T-helper 1 cell treated with Interleukin-12 subunit alpha and Interleukin-12 subunit beta and Interleukin-4 antibody, amounts not matched to agents 30 μg/mL and 1 μg/mL, for 36 hours (primary cell): ENCODE measurements at regions not wholly inside any gene's neighbourhood (a gene's known extent, or its start where the extent isn't known, plus 50 kb on each side); places are given as distances from the start of the nearest gene placed in this dataset.
"Not testable (repeated sequence)": the region's sequence is repeated elsewhere in the genome, so short reads cannot be mapped to it uniquely, and the experiment has no call there.

Experiments used
- H3K27ac Mint-ChIP-seq: one replicate; pipeline ENCODE4 v1.8.0; 2021; ENCODE audit warnings: mild to moderate bottlenecking, mixed read lengths
- H3K27me3 Mint-ChIP-seq: one replicate; pipeline ENCODE4 v1.8.0; 2021; ENCODE audit warnings: low read depth, mixed read lengths
- H3K36me3 Mint-ChIP-seq: one replicate; pipeline ENCODE4 v1.8.0; 2021; ENCODE audit warnings: low read depth, mixed read lengths
- H3K4me1 Mint-ChIP-seq: one replicate; pipeline ENCODE4 v1.8.0; 2021; ENCODE audit warnings: low read depth, mixed read lengths
- H3K4me3 Mint-ChIP-seq: one replicate; pipeline ENCODE4 v1.8.0; 2021; ENCODE audit warnings: mild to moderate bottlenecking, moderate library complexity, mixed read lengths
- H3K9me3 Mint-ChIP-seq: one replicate; pipeline ENCODE4 v1.8.0; 2021; ENCODE audit warnings: mixed read lengths

DNA sequence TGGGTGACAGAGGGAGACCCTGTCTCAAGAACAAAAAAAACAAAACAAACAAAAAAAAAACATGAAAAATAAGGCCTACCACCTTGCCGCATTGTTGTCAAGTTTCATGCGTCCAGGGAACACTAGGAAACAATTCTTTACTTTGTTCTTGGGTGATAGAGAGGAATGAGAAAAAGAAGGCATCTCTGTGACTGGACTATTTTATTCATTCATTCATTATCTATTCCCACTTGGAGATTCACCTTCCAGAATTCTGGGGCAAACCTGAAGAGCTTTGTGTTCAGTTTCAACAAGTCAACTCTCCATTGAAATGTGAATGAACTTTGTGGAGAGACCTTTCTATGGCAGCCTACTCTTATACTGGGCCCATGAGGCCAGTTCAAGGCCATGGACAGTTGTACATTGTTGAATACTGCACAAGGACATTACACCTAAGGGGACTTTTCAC is 88.5 kb upstream of the NDUFV2 start:
- no peak overlapping the region for H3K4me3 Mint-ChIP-seq
- H3K4me1 Mint-ChIP-seq, result peaks cover 11% of the 10 kb centered on the region
- H3K9me3 Mint-ChIP-seq, result no peaks in the 10 kb centered on the region
- no peaks in the 10 kb centered on the region for H3K36me3 Mint-ChIP-seq
- no peak overlapping the region for H3K27ac Mint-ChIP-seq
- peaks cover 18% of the 10 kb centered on the region for H3K27me3 Mint-ChIP-seq

DNA sequence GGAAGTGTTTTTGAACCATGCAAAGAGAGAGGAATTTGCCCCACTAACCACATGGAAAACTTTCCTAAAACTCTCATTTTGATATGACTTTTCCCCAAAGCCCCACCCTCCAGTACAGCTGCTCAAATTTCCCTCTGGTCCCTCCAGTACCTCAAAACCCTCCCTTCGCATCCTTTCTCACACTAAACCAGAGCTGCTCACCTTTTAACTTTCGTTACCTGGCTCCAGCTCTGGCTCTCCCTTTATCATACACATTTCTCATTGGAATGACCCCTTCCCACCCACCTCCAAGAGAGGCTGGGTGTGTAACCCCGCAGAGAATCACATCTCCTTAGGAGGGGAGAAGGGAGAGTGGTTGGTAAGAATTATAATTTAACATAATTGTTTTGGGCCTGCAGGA is 86.8 kb upstream of the NDUFV2 start:
- H3K4me3 Mint-ChIP-seq, result no peak overlapping the region
- H3K4me1 Mint-ChIP-seq, result peaks cover 11% of the 10 kb centered on the region
- peaks cover 20% of the 10 kb centered on the region for H3K27me3 Mint-ChIP-seq
- no peak overlapping the region for H3K27ac Mint-ChIP-seq
- no peaks in the 10 kb centered on the region for H3K9me3 Mint-ChIP-seq
- H3K36me3 Mint-ChIP-seq, result no peaks in the 10 kb centered on the region

DNA sequence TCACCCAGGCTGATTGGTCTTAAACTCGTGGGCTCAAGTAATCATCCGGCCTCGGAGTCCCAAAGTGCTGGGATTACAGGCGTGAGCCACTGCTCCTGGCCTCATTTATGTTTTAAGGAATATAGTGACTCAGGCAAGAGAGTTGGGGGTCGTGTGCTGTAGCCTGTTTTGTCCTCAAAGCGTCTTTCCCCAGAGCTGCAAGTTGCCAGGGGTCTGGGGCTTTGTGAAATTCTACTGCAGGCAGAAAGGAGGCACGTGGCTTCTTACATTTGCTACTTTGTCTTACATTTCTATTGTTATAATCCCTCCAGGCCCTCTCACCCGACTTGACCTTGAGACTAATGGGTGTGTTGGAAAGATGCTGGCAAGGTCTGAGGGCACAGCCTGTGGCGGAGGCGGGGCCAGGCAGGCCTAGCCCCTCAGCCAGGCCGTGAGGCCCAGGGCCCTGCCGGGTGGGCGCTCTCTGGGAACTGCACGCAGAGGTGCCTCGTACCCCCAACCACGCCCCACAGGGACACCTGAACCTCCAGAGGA is 85.8 kb upstream of the NDUFV2 start:
- H3K36me3 Mint-ChIP-seq, result no peaks in the 10 kb centered on the region
- H3K27ac Mint-ChIP-seq, result no peak overlapping the region
- no peaks in the 10 kb centered on the region for H3K9me3 Mint-ChIP-seq
- H3K4me3 Mint-ChIP-seq, result no peak overlapping the region
- peaks cover 11% of the 10 kb centered on the region for H3K4me1 Mint-ChIP-seq
- peaks cover 11% of the 10 kb centered on the region for H3K27me3 Mint-ChIP-seq

GRCh38 chr18:9017167-9017904 is 85.2 kb upstream of the NDUFV2 start:
- Mint-ChIP-seq H3K4me3 (peak overlapping the region; percentile 59), H3K27ac (no peak overlapping the region), H3K9me3 (no peaks in the 10 kb centered on the region), H3K27me3 (peaks cover 10% of the 10 kb centered on the region), H3K4me1 (peaks cover 11% of the 10 kb centered on the region), H3K36me3 (no peaks in the 10 kb centered on the region)

- Mint-ChIP-seq H3K27me3 (peaks cover 7% of the 10 kb centered on the region), H3K4me3 (no peak overlapping the region), H3K4me1 (peaks cover 11% of the 10 kb centered on the region), H3K36me3 (no peaks in the 10 kb centered on the region), H3K9me3 (no peaks in the 10 kb centered on the region), H3K27ac (no peak overlapping the region)
Measured at GRCh38 chr18:9017905-9018227, 84.6 kb upstream of the NDUFV2 start.

GRCh38 chr18:9019135-9019534 is 83.4 kb upstream of the NDUFV2 start:
- peaks cover 7% of the 10 kb centered on the region for H3K27me3 Mint-ChIP-seq
- H3K36me3 Mint-ChIP-seq, result no peaks in the 10 kb centered on the region
- peaks cover 11% of the 10 kb centered on the region for H3K4me1 Mint-ChIP-seq
- H3K9me3 Mint-ChIP-seq, result no peaks in the 10 kb centered on the region
- H3K27ac Mint-ChIP-seq, result no peak overlapping the region
- no peak overlapping the region for H3K4me3 Mint-ChIP-seq

GRCh38 chr18:9020221-9020620 is 82.3 kb upstream of the NDUFV2 start:
- Mint-ChIP-seq H3K27ac (no peak overlapping the region), H3K36me3 (no peaks in the 10 kb centered on the region), H3K4me1 (peaks cover 11% of the 10 kb centered on the region), H3K4me3 (no peak overlapping the region), H3K27me3 (peaks cover 11% of the 10 kb centered on the region), H3K9me3 (no peaks in the 10 kb centered on the region)

DNA sequence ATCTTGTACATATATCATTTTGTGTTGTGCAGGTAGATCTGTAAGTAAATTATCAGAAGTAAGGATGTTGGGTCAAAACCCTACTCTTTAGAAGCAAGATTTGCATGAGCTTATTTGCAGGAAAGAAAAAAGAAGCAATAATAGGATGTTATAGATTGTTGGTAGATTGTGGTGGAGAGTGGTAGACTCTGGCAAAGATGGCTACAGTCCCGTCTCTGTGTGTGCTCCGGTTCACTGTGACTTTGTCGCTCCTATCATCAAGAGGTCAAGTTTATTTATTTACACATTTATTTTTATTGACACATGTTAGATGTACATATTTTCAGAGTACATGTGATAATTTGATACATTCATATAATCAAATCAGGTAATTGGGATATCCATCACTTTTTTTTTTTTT is 81.0 kb upstream of the NDUFV2 start:
- Mint-ChIP-seq H3K27ac (no peak overlapping the region), H3K9me3 (no peaks in the 10 kb centered on the region), H3K4me3 (no peak overlapping the region), H3K4me1 (peaks cover 11% of the 10 kb centered on the region), H3K27me3 (peaks cover 18% of the 10 kb centered on the region), H3K36me3 (no peaks in the 10 kb centered on the region)

- H3K9me3 Mint-ChIP-seq, result no peaks in the 10 kb centered on the region
- H3K4me1 Mint-ChIP-seq, result peaks cover 5% of the 10 kb centered on the region
- peaks cover 22% of the 10 kb centered on the region for H3K27me3 Mint-ChIP-seq
- H3K4me3 Mint-ChIP-seq, result no peak overlapping the region
- no peak overlapping the region for H3K27ac Mint-ChIP-seq
- no peaks in the 10 kb centered on the region for H3K36me3 Mint-ChIP-seq
Measured at GRCh38 chr18:9022397-9023155, 79.9 kb upstream of the NDUFV2 start.

- not testable (repeated sequence) for H3K9me3 Mint-ChIP-seq, H3K27ac Mint-ChIP-seq, H3K36me3 Mint-ChIP-seq, H3K4me3 Mint-ChIP-seq, H3K4me1 Mint-ChIP-seq
- H3K27me3 Mint-ChIP-seq, result peaks cover 22% of the 10 kb centered on the region
Measured at GRCh38 chr18:9024031-9024646, 78.4 kb upstream of the NDUFV2 start.

DNA sequence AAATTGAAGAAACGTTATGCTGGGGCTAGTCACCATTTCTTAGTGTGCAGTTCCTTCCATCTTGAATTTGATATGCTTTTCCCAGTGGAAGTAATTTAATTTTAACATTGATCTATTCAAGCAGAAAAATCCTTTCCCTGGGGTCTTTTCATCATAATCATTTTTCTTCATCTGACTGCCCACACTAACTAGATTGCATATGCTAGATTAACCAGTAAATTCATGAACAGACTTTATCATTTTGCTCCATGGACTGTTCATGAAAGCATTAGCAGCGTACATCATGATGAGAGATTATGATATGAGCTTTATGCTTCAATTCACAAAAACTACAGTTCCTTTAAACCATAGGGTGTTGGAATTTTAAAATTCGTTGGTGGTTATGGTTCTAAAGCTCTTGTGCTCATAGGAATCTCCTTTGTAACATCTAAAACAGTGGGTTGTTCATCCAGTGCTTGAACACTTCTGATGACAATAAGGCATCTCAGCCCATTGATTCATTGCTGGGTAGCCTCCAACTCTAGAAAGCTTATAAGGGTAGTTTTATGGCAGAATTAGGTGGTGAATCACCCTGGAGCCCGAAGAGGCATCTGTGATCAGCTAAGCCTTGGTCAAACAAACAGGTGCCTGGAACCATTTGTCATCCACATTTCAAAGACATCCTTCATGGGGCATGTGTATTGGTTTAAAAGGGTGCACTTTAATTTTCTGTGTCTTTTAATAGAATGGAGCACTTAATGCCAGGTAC is 77.2 kb upstream of the NDUFV2 start:
- Mint-ChIP-seq H3K9me3 (no peaks in the 10 kb centered on the region), H3K4me1 (no peaks in the 10 kb centered on the region), H3K27me3 (peaks cover 18% of the 10 kb centered on the region), H3K27ac (no peak overlapping the region), H3K4me3 (no peak overlapping the region), H3K36me3 (no peaks in the 10 kb centered on the region)

DNA sequence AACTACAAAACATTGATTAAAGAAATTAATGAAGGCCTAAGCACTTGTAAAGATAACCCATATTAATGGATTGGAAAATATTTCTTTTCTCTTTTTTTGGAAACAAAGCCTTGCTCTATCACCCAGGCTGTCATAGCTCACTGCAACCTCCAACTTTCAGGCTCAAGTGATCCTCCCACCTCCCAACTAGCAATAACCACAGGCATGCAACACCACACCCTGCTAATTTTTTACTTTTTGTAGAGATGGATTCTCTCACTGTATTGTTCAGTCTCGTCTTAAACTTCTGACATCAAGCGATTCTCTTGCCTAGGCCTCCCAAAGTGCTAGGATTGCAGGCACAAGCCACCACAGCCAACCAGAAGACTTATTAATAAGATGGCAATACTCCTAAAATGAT is 73.4 kb upstream of the NDUFV2 start:
- Mint-ChIP-seq H3K27ac (no peak overlapping the region), H3K9me3 (no peaks in the 10 kb centered on the region), H3K36me3 (no peaks in the 10 kb centered on the region), H3K4me3 (no peak overlapping the region), H3K4me1 (no peaks in the 10 kb centered on the region), H3K27me3 (peaks cover 15% of the 10 kb centered on the region)

GRCh38 chr18:9032519-9032918 is 70.0 kb upstream of the NDUFV2 start:
- H3K36me3 Mint-ChIP-seq, result no peaks in the 10 kb centered on the region
- no peaks in the 10 kb centered on the region for H3K9me3 Mint-ChIP-seq
- H3K27me3 Mint-ChIP-seq, result no peaks in the 10 kb centered on the region
- no peak overlapping the region for H3K4me3 Mint-ChIP-seq
- no peaks in the 10 kb centered on the region for H3K4me1 Mint-ChIP-seq
- no peak overlapping the region for H3K27ac Mint-ChIP-seq

- no peaks in the 10 kb centered on the region for H3K36me3 Mint-ChIP-seq
- H3K27ac Mint-ChIP-seq, result no peak overlapping the region
- no peaks in the 10 kb centered on the region for H3K9me3 Mint-ChIP-seq
- H3K4me3 Mint-ChIP-seq, result no peak overlapping the region
- H3K27me3 Mint-ChIP-seq, result no peaks in the 10 kb centered on the region
- no peaks in the 10 kb centered on the region for H3K4me1 Mint-ChIP-seq
Measured at GRCh38 chr18:9038277-9038871, 64.1 kb upstream of the NDUFV2 start.
